ENCODE measurements at regions not wholly inside any gene's neighbourhood (a gene's known extent, or its start where the extent isn't known, plus 50 kb on each side); places are given as distances from the start of the nearest gene placed in this dataset.

- DNase-seq (ENCODE audit: low read depth, low spot score): peak; percentile 42
Observed at GRCh38 chr9:99749641-99750040, 72.0 kb upstream of the NR4A3 start.

GRCh38 chr9:99750526-99750925 lies 71.2 kb upstream of the NR4A3 start:
- DNase-seq (ENCODE audit: low read depth, low spot score): no peak

GRCh38 chr9:99752417-99753109 lies 69.1 kb upstream of the NR4A3 start:
- peak; percentile 30 for DNase-seq (ENCODE audit: low read depth, low spot score)

- DNase-seq (ENCODE audit: low read depth, low spot score): peak; percentile 12
Observed at GRCh38 chr9:99753436-99753835, 68.2 kb upstream of the NR4A3 start.

GRCh38 chr9:99760421-99760820 lies 61.3 kb upstream of the NR4A3 start:
- no peak for DNase-seq (ENCODE audit: low read depth, low spot score)

GRCh38 chr9:99762470-99762869 lies 59.2 kb upstream of the NR4A3 start:
- no peak for DNase-seq (ENCODE audit: low read depth, low spot score)

Measured in astrocyte of the hippocampus (primary cell).